Vagina (tissue), 2 donors: ENCODE measurements at regions not wholly inside any gene's neighbourhood (a gene's known extent, or its start where the extent isn't known, plus 50 kb on each side); places are given as distances from the start of the nearest gene placed in this dataset.

Source experiments
- CTCF ChIP-seq, 3 experiments: fragments of 450-650 bp in 2 of 3; fragments of 200-600 bp in 1 of 3; sonication (generic) in 1 of 3; IDR thresholded peaks; one replicate each; pipeline ENCODE4 v1.5.1; 2017 to 2019; ENCODE audit warnings: antibody characterized with exemption in 3 of 3, mild to moderate bottlenecking in 2 of 3, moderate library complexity in 2 of 3
- POLR2A ChIP-seq, 2 donors: fragments of 450-650 bp; IDR thresholded peaks; one replicate each; pipeline ENCODE4 v1.6.1; 2017; ENCODE audit warnings: antibody characterized with exemption in 2 of 2, mild to moderate bottlenecking in 2 of 2, moderate library complexity in 2 of 2

- TF ChIP-seq POLR2A (IDR thresholded peaks at IDR 0.05) = no peak
- no peak for TF ChIP-seq CTCF (IDR thresholded peaks at IDR 0.05)
Measured at GRCh38 chr3:178480795-178481194, 55.4 kb upstream of the KCNMB2 start.
